Fibroblast of lung (primary cell): ENCODE measurements at regions not wholly inside any gene's neighbourhood (a gene's known extent, or its start where the extent isn't known, plus 50 kb on each side); places are given as distances from the start of the nearest gene placed in this dataset.

Source experiments
- DNase-seq, 2 donors: peaks; one replicate each; pipeline versions ENCODE4 v3.0.0 to v3.0.0-alpha.2; 2010; ENCODE audit warnings: low read depth in 2 of 2
- H2AFZ ChIP-seq: 2 replicates; pipeline ENCODE4 v1.5.1; 2012; ENCODE audit warnings: low read length, control low read depth, inconsistent platforms
- H3K27ac ChIP-seq: 2 replicates; pipeline ENCODE4 v1.5.1; 2011; ENCODE audit warnings: low read length, control low read depth; ENCODE audit not compliant: insufficient read depth
- H3K27me3 ChIP-seq: 2 replicates; pipeline ENCODE4 v1.5.1; 2011; ENCODE audit warnings: mild to moderate bottlenecking, low read length; ENCODE audit not compliant: control insufficient read depth, insufficient read depth
- H3K36me3 ChIP-seq: 2 replicates; pipeline ENCODE4 v1.5.1; 2011; ENCODE audit warnings: low read length; ENCODE audit not compliant: control insufficient read depth, insufficient read depth
- H3K4me1 ChIP-seq: 2 replicates; pipeline ENCODE4 v1.5.1; 2011; ENCODE audit warnings: low read length; ENCODE audit not compliant: control insufficient read depth, insufficient read depth; ENCODE audit errors: extremely low read depth
- H3K4me2 ChIP-seq: 2 replicates; pipeline ENCODE4 v1.5.1; 2011; ENCODE audit warnings: low read length, control low read depth; ENCODE audit not compliant: insufficient read depth; ENCODE audit errors: extremely low read depth
- H3K4me3 ChIP-seq, 4 experiments: fragments of 200-600 bp in 1 of 4; sonication (generic) in 1 of 4; replicated peaks in 1 of 4; 2 replicates each; pipeline ENCODE4 v1.5.1; 2011 to 2016; ENCODE audit warnings: low read length in 4 of 4, low read depth in 3 of 4, mild to moderate bottlenecking in 3 of 4, control low read depth in 2 of 4, inconsistent platforms in 1 of 4, mixed read lengths in 1 of 4; ENCODE audit not compliant: insufficient read depth in 1 of 4; ENCODE audit errors: control extremely low read depth in 1 of 4
- H3K79me2 ChIP-seq: 2 replicates; pipeline ENCODE4 v1.5.1; 2012; ENCODE audit warnings: mild to moderate bottlenecking, low read length, inconsistent platforms; ENCODE audit not compliant: control insufficient read depth, insufficient read depth
- H3K9ac ChIP-seq: 2 replicates; pipeline ENCODE4 v1.5.1; 2011; ENCODE audit warnings: mild to moderate bottlenecking, low read length, control low read depth; ENCODE audit not compliant: insufficient read depth
- H3K9me3 ChIP-seq: 2 replicates; pipeline ENCODE4 v1.5.1; 2012; ENCODE audit warnings: low read depth, low read length; ENCODE audit not compliant: control insufficient read depth, insufficient read depth
- H4K20me1 ChIP-seq: 2 replicates; pipeline ENCODE4 v1.5.1; 2011; ENCODE audit warnings: low read length; ENCODE audit not compliant: control insufficient read depth, insufficient read depth; ENCODE audit errors: extremely low read depth
- EZH2 ChIP-seq: IDR thresholded peaks from 2 replicates; pipeline ENCODE4 v1.5.1; 2012; ENCODE audit warnings: low read length, control low read depth, mild to moderate bottlenecking; ENCODE audit errors: missing control alignments
- TF ChIP-seq, protein P1 (sequence below), 2 donors: IDR thresholded peaks in 1 of 2; conservative IDR thresholded peaks in 1 of 2; 1 replicate in 1 of 2; 2 replicates in 1 of 2; pipeline ENCODE4 v1.5.1; 2011 to 2012; ENCODE audit warnings: low read length in 2 of 2, control low read depth in 1 of 2, inconsistent platforms in 1 of 2, low read depth in 1 of 2, mild to moderate bottlenecking in 1 of 2

DNA sequence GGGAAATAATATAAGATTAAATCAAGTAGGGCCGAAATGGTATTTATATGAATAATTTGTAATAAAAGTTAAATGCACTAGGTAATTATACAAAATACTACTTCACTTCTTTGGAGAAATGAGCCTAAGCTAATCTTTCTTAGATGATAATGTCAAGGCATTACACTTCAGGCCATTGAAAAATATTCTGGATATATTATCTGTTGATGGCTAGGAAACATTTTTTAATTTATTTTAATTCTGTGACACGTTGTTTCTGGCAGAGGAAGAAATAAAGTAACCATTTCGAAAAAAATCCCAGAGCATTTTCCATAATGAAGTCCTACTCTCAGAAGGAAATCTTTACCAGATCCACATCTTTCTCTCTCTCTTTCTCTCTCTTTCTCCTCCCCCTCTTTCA is 133.9 kb downstream of the MMUT start:
- Histone ChIP-seq H3K79me2 (no peaks in the 10 kb centered on the region), H4K20me1 (no peaks in the 10 kb centered on the region), H3K27ac (no peak overlapping the region), H3K4me3 (no peak overlapping the region), H3K4me2 (no peak overlapping the region), H3K9me3 (no peaks in the 10 kb centered on the region), H2AFZ (no peak overlapping the region), H3K36me3 (no peaks in the 10 kb centered on the region), H3K4me1 (no peaks in the 10 kb centered on the region), H3K27me3 (no peaks in the 10 kb centered on the region), H3K9ac (no peak overlapping the region)
- TF ChIP-seq EZH2, result no peak
- no peak for DNase-seq

DNA sequence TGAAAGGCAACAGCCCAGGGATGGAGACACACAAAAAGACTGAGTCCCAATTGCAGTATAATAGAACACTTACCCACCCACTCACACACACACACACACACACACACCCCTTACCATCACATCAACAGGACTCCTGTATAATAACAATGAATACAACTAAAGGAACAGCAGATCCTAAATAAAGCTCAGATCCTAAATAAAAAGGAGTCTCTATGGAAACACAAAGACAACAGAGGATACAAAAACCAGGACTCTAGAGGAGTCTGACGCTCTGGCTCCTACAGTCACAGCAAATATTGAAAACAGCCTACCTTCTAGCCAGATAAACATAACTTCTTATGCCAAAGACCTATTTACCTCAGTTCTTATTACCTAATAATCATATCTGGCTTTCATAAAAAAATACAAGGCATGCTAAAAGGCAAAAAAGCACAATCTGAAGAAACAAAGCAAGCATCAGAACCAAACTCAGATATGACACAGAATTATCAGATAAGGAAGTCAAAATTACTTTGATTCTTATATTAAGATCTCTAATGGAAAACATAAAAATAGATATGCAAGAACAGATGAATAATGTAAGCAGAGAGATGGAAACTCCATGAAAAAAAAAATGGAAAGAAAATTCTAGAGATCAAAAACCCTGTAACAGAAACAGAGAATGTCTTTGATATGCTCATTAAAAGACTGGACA is 134.9 kb downstream of the MMUT start:
- H3K27ac ChIP-seq, result no peak overlapping the region
- no peaks in the 10 kb centered on the region for H3K36me3 ChIP-seq
- DNase-seq, result no peak
- H4K20me1 ChIP-seq, result no peaks in the 10 kb centered on the region
- H3K9me3 ChIP-seq, result no peaks in the 10 kb centered on the region
- H3K9ac ChIP-seq, result no peak overlapping the region
- H3K4me3 ChIP-seq, result no peak overlapping the region
- H3K27me3 ChIP-seq, result no peaks in the 10 kb centered on the region
- H3K4me2 ChIP-seq, result no peak overlapping the region
- TF ChIP-seq EZH2, result no peak
- TF ChIP-seq, protein P1, sequence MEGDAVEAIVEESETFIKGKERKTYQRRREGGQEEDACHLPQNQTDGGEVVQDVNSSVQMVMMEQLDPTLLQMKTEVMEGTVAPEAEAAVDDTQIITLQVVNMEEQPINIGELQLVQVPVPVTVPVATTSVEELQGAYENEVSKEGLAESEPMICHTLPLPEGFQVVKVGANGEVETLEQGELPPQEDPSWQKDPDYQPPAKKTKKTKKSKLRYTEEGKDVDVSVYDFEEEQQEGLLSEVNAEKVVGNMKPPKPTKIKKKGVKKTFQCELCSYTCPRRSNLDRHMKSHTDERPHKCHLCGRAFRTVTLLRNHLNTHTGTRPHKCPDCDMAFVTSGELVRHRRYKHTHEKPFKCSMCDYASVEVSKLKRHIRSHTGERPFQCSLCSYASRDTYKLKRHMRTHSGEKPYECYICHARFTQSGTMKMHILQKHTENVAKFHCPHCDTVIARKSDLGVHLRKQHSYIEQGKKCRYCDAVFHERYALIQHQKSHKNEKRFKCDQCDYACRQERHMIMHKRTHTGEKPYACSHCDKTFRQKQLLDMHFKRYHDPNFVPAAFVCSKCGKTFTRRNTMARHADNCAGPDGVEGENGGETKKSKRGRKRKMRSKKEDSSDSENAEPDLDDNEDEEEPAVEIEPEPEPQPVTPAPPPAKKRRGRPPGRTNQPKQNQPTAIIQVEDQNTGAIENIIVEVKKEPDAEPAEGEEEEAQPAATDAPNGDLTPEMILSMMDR (conservative IDR thresholded peaks at IDR 0.05 in 1 of 2, IDR thresholded peaks at IDR 0.05 in 1 of 2; ENCODE audit: low read depth in 1 of 2, low read length in 2 of 2), result no peak
- H3K79me2 ChIP-seq, result no peaks in the 10 kb centered on the region
- H2AFZ ChIP-seq, result peak overlapping the region; percentile 42
- H3K4me1 ChIP-seq, result no peaks in the 10 kb centered on the region

DNA sequence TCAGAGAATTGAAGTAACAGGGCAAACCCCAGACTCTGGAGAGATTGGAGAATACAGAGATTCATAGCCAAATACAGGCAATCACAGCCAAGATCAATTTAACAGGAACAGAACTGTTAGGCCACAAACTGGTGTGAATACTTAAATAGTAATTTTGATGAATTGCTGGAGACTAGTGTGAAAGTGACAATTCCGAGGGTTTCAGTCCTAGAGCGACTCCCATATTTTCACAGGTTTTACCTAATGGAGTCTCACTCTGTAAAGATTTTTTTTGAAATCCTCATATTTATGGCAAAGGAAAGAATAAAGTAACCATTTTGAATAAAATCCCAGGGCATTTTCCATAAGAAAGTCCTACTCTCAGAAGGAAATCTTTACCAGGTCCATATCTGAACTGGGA is 135.5 kb downstream of the MMUT start:
- Histone ChIP-seq H3K27me3 (no peaks in the 10 kb centered on the region), H3K4me3 (no peak overlapping the region), H3K79me2 (no peaks in the 10 kb centered on the region), H3K36me3 (no peaks in the 10 kb centered on the region), H3K9ac (no peak overlapping the region), H2AFZ (peak overlapping the region; percentile 55), H4K20me1 (no peaks in the 10 kb centered on the region), H3K4me1 (no peaks in the 10 kb centered on the region), H3K27ac (no peak overlapping the region), H3K4me2 (peak overlapping the region; percentile 21), H3K9me3 (no peaks in the 10 kb centered on the region)
- DNase-seq, result no peak
- TF ChIP-seq, protein P1 (conservative IDR thresholded peaks at IDR 0.05 in 1 of 2, IDR thresholded peaks at IDR 0.05 in 1 of 2; ENCODE audit: low read depth in 1 of 2, low read length in 2 of 2), result no peak
- no peak for TF ChIP-seq EZH2
